NCI-H1105 treated with DMSO at 0.1 percent for 48 hours (cell line): ENCODE measurements at regions not wholly inside any gene's neighbourhood (a gene's known extent, or its start where the extent isn't known, plus 50 kb on each side); places are given as distances from the start of the nearest gene placed in this dataset.

Experiments
- DNase-seq: peaks from one replicate; lab custom pipeline; 2025; lab: John Stamatoyannopoulos, UW

DNA sequence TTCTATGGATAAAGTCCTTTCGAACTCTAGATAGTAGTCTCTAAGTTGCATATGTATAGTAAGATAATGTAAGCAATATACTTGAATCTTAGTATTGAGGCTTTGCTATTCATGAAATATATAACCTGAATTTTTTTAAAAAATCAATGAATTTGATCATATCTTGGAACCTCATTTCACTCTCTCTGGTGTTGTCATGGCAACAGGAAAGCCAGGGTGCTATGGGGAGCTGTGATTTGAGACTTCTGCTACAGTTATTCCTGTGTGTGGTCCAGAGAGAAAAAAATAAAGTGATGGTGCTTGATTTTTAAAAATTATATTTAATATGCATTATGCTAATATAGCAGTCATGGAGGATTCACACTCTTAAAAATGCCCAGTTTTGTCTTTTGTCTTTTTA, 508.0 kb downstream of the SNAPC1 start:
- no peak for DNase-seq

DNA sequence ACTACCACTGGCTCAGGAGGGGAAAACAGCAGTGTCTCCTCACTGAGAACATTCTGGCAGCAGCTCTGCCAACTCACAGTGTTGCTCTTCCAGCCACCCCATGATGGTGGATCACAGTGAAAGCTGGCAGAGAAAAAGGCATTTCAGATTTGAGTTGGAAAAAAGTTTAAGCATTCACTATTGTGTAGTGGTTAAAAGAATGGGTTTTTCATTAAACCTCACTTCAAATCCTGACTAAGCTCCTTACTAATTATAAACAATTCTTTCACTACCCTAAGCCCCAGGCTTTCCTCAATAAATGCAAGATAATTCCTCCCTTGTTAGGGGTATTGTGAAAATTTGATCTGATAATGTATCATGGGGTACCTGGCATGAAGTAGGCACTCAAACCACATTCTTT, 518.1 kb downstream of the SNAPC1 start:
- DNase-seq = no peak

DNA sequence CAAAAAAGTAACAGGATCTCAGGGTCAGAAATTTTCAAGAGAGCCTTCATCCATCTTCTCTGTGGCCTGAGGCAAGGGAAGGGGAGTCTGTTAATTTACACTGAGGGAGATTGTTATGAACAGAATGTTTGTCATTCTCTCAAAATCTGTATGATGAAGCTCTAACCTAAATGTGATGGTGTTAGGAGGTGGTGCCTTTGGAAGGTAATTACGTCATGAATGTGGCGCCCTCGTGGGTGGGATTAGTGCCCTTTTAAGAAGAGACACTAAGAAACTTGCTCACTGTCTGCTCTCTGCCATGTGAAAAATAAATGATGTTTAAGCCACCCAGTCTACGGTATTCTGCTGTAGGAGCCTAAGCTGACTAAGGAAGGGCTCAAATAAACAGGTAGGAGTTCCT, 521.6 kb downstream of the SNAPC1 start:
- DNase-seq = no peak

DNA sequence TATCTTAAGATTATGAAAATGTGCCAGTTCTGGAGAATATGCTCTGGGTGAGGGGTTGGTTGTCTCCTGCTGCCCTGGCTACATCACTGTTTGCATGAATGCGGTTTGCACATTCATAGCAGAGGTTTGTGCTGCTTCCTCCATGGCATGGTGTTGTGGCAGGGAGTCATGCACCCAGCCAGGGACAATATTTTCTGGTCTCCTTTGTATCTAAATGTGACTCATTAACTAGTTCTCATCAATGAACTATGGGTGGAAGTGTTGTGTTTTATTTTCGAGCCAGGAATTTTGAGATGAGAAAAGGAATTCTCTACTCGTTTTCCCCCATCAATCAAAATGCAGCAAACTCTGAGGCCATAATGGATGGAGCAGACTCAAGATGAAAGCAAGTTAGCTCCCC, 527.3 kb downstream of the SNAPC1 start:
- no peak for DNase-seq

DNA sequence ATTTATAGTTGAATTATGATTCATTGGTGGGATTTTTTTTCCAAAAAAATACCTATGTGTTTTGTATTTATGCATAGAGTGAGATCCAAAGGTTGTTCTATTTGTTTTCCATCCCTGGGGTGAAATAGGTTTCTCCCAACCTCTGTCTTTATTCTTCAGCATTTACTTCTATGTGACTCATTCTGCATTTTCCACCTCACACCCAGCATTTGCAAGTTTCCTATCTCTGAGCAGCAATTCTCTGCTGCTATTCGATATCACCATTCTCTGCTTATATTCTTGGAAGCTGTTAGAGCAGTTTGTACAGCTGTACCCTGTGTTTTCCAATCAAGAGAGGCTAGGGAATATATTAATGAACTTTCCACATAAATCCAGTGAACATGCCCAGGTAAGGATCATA, 538.9 kb downstream of the SNAPC1 start:
- DNase-seq = peak; percentile 55

DNA sequence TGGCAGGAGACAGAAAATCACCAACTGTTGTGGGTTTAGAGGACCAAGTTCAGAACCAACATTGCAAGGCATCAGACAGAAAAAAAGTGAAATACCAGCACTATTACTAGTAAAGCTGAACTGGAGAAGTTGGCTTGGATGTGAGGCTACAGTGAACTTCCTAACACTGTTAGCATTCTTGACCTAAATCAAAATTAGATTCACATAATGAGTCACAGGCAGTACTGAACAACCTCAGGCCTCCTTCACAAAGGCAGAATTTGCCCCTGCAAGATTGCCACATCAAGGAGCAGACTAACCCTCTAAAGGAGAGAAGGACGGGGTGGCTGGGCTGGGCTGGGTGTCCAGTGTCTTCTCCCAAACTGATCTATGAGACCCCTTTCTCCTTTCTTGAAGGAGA, 539.7 kb downstream of the SNAPC1 start:
- DNase-seq = no peak

DNA sequence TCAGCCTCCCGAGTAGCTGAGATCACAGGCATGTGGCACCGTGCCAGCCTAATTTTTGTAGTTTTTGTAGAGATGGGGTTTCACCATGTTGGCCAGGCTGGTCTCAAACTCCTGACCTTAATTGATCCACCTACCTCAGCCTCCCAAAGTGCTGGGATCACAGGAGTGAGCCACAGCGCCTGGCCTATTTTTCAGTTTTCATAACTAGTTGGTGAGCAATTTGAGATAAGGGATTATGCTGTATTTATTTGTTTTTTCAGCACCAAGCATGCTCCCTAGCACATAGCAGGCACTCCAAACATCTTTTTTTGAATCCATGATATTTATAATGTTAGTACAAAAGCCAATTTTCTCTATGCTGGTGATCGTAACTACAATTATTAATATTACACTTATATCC, 541.2 kb downstream of the SNAPC1 start:
- no peak for DNase-seq

DNA sequence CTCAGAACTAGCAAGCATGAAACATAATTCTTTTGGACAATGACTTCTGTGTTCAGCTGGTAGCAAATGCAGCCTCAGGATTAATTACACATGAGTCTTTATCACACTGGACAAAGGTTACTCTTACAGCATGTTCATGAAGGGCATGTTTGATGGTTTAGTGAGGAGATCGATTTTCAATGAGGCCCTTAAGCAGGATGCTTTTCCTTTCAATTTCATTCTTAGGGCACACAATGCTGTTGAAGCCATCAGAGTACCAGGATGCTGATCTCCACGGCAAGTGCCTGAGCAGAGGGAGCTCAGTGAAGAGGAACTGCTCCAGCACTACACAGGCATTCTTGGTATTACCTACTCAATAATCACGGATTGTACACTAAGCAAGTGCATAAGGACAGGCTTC, 542.0 kb downstream of the SNAPC1 start:
- no peak for DNase-seq

DNA sequence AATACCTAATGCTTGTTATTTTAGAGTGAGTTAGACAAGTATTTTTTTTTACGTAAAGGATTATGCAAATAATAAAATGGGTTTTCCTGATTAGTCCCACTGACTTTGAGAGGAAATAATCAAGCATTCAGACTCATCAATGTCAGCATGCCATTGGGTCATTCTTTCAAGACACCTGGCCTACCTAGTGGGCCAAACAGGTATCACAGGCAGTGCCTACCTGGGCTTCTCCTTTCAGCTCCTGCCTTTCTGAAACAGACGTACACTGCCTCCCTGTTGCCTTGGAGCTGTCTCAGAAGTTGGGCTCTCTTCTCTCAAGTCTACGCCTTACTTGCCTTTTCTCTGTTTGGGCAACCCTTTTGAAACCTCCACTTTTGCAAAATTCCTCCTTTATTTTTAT, 545.6 kb downstream of the SNAPC1 start:
- DNase-seq = no peak

DNA sequence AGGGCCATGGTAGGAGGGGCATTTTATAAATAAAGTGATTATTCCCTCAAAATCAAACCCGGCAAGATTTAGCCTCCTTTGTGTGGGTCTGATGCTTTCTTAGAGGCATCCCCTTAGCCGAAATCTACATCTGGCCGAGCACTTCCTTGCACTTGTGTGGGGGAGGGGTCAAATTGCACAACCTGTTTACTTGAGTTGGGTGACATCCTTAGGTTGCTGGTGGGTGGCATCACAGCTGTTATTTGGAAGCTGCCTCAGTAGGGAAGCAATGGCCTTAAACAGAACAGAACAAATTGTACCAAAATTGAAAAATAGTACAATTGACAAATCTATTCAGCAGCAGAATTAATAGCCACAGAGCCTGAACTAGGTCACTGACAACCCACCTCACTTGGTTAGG, 546.1 kb downstream of the SNAPC1 start:
- DNase-seq = no peak

DNA sequence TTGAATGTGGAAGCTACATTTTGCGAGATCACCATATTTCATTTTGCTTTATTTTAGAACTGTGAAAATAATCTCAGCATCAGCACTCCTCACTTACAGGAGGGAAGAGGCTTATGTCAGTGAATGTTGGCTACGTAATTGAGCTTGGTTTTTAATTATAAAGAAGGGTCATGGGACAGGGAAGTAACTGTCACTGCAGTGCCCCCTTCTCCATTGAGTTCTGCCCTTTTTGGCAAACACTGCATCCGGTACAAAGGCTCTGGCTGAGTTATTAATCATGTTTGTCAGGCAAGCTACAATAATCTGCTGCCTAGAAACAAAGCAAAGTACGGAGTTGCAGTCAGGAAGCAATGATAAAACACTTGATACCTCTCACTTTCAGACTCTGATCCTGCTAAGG, 546.7 kb downstream of the SNAPC1 start:
- no peak for DNase-seq

DNA sequence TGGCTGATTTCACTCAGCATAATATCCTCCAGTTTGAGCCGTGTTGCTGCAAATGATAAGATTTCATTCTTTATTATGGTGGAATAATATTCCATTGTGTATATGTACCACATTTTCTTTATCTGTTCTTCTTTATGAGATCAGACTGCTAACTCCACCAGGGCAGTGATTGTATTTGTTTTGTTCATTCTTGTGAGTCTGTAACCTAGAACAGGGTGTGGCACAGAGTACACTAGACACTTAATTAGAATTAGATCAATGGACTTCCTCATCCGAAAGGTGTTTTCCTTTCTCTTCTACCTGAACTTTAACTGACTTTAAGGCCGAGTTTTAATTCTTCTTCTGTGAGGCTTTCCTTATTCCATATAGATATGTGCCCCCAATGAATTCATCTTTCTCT, 551.0 kb downstream of the SNAPC1 start:
- DNase-seq = no peak

DNA sequence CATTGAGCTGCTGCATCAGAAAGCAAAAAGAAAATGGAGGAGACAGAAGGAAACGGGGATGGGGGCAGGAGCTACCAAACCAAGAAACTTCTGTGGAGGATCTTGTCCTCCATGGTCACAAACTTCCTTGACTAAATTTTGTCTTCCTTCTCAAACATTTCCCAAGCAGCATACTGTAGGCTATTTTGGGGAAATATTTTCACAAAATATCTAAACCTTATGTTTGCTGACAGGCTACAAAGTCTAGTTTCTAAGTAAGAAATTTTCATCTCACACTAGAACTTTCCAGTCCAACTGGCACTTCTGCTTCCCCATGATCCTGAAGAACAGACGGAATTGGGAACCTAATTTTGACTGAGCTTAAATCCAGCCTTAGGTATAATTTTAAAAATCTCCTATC, 552.0 kb downstream of the SNAPC1 start:
- DNase-seq = no peak

DNA sequence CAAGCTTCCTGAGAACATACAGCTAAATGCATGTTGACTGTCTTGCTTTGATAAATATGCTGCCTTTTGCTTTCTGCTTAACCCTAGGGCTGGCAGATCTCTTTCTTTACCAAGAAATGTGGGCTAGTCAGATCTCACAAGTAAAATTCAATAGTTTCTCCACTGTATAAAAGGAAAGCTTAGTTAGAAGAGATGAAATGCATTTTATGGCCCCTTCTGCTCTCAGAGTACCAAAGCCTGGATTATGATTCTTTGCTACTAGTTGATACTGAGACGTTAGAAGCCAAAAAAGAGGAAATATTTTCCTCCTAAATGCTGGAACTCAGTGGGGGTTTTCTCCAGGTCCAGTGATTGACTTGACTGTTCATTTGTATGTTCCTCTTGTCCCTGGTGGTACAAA, 552.7 kb downstream of the SNAPC1 start:
- no peak for DNase-seq

DNA sequence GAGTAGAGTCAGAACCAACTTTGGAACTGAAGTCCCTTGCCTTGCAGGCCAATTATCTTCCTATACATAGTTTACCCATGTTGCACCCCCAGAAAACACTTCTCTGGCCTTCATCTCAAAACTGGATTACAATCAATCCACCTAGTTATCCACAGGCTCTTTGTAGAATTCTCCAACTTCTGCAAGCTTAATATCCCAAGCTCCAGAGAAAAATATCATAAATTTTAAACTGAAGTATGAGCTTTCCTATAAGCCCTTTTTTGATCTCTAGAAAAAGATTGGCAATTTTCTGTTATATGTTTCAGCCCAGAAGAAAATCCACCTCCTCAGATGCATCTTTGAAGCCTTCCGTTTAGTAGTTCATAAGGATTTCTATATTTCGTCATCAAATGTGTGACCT, 553.4 kb downstream of the SNAPC1 start:
- no peak for DNase-seq

DNA sequence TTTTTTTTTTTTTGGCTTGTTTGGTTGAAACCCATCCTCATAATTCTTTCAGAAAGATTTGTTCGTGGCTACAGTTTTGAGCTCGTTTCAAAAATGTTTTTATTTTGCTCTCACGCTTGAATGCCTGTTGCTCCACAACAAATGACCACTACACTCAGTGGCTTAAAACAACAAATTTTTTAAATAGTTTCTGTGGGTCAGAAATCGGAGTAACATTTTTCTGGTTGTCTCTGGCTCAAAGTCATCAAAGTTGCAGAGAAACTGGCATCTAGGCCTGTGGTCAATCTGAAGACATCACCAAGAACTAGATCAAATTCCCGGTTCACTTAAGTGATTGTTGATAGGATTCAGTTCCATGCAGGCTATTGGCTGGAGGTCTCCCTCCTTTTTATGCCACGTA, 560.0 kb downstream of the SNAPC1 start:
- DNase-seq = no peak

DNA sequence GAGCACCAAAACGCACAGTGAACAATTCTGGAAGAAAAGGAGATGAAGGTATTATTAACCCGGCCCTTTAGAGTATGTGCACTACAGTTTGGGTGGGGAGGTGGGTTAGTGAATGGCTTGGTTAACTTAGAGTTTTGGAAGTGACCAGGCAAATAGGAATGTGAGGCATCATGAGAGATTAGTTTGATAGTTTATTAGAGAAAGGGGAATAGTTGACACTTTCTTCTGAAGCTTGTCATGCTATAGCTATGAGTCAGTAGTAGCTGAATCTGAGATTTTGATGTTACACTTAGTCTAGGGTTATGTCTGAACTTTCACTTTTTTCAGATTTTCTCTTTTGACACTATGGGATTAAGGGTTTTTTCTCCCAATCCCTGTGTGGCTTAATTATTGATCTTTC, 567.2 kb downstream of the SNAPC1 start:
- no peak for DNase-seq

DNA sequence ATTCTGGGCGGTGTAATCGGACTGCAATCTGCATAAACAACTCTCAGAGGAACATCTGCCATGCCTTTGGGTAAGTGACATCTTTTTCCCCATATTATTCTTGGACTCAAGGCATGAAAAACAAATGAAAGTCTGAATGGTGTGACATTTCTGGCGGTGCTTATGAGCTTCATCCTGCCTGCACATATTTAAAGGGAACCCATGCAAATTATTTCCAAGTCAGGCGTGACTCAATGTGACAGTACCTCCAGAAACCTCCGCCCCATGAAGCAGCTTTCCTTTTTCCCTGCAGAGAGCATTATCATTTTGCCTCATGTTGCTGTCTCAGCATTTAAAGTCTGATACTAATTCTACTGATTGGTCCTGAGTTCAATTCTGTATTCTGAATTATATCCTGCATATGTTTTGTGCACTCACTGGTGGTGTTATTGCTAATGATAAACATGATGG, 585.4 kb downstream of the SNAPC1 start:
- DNase-seq = no peak

DNA sequence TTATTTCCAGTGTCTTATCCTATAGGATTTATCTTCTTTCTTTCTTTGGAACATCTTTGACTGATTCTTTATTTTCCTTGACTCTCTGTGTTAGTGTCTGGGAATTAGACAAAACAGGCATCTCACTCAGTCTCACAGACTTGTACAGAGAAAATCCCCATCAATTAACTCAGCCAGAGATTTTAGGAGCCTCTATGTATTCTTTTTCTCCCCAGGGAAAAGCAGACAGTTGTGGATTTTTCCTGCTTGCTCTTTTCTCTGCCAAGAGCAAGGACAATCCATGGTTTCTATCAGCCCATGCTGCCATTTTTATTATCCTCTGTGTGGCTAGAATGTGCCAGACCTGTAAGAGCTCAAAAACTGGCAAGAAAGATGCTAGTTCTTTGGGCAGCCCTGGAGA, 595.1 kb downstream of the SNAPC1 start:
- no peak for DNase-seq

DNA sequence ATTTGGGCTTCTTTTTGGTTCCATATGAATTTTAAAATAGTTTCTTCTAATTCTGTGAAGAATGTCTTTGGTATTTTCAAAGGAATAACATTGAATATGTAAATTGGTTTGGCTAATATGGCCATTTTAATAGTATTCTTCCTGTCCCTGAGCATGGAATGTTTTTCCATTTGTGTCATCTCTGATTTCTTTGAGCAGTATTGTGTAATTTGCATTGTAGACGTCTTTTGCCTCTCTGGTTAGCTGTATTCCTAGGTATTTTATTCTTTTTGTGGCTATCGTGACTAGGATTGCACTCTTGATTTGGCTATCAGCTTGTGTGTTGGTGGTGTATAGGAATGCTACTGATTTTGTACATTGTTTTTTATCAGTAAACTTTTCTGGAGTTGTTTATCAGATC, 601.9 kb downstream of the SNAPC1 start:
- no peak for DNase-seq

DNA sequence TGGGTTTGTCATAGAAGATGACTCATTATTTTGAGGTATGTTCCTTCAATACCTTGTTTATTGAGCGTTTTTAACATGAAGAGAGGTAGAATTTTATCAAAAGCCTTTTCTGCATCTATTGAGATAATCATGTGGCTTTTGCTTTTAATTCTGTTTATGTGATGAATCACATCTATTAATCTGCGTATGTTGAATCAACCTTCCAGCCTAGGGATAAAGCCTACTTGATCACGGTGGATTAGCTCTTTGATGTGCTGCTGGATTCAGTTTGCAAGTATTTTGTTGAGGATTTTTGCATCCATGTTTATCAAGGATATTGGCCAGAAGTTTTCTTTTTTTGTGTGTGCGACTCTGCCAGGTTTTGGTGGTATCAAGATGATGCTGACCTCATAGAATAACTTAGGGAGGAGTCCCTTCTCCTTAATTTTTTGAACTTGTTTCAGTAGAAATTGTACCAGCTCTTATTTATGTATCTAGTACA, 602.6 kb downstream of the SNAPC1 start:
- no peak for DNase-seq

DNA sequence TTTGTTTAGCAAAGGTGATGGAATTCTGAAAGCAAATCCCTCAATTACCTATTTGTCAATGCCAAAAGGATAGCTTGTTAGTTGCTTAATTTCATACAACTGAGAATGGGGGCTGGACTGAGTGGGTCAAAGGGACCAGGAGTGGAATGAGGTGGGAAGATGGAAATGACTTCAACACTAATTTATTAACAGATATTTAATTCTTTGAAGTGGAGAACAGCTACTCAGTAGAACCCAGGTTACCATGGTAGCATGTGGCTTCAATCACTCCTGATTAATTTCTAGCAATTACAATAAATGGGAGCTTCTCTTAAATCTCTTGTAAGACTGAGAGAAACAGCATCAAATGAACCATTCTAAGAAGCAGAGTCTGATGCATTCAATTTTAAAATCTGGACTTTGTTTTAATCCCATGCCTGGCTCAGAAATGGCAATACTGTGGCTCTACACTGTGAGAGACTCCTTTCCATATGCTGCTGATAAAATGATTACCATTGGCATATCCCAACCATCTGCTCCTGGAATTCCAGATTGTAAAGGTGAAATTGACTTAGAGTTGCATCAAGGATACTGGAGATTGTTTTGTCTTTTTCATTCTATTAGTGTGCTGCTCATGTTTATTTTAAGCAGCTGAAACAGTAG, 607.8 kb downstream of the SNAPC1 start:
- DNase-seq = no peak

DNA sequence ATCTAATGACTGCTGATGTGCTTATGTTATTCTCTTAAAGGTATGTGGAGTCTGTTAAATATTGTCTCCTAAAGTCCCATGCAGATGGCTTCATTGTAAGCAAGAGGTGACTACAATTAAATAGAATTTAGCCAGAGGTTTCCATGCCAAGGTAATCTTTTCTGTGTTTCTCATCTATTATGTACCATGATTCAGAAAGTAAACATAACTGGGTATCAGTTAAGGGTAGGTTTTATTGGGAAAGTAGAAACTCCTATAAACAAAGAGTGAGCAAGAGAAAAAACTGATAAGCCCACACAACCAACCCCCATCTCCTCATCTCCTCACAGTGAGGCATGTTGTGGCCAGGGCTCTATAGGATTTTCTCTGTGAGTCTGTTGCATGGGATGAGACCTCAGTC, 611.7 kb downstream of the SNAPC1 start:
- DNase-seq = no peak

DNA sequence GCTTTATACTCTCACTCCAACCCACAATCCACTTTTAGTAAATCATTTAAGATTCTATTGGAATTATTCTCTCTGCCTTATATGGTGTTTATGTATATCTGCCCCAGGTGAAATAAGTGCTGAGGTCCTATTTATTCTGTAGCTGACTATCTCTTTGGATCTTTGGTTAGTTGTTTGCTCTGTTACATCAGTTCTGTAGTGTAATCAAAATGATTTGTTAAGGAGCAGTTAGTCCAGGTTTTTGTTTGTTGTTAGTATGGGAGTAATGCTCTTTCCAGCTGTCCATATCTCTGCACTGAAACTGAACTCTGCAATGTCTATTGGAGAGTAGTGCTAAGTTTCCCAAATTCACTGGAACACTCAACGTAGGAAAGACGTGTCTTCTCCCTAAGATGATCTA, 615.8 kb downstream of the SNAPC1 start:
- DNase-seq = no peak
